ENCODE measurements at regions not wholly inside any gene's neighbourhood (a gene's known extent, or its start where the extent isn't known, plus 50 kb on each side); places are given as distances from the start of the nearest gene placed in this dataset.

GRCh38 chr12:115455268-115455681, 771.3 kb upstream of the TBX3 start:
- no peak overlapping the region for H3K9ac ChIP-seq (replicated peaks; ENCODE audit: extremely low read depth, insufficient read depth, low read length)
- ChIA-PET CTCF (no interaction called here), POLR2A (no interaction called here)
- TF ChIP-seq FOS (IDR thresholded peaks at IDR 0.05; ENCODE audit: borderline replicate concordance, insufficient read depth, low read length) (no peak), GATA2 (IDR thresholded peaks at IDR 0.05; ENCODE audit: insufficient read depth, insufficient read length, low read depth, low read length) (no peak), POLR2AphosphoS5 (IDR thresholded peaks at IDR 0.05; ENCODE audit: insufficient read depth, low read depth, low read length) (no peak), MAX (IDR thresholded peaks at IDR 0.05; ENCODE audit: insufficient read depth, insufficient read length) (no peak), EZH2 (IDR thresholded peaks at IDR 0.05; ENCODE audit: borderline replicate concordance, low read depth, low read length, severe bottlenecking) (no peak), CTCF (IDR thresholded peaks at IDR 0.05; ENCODE audit: extremely low read depth in 1 of 2, insufficient read depth in 1 of 2, low read depth in 1 of 2, low read length in 2 of 2) (no peak), POLR2A (IDR thresholded peaks at IDR 0.05; ENCODE audit: low read depth, low read length) (no peak), MYC (IDR thresholded peaks at IDR 0.05; ENCODE audit: low read depth, low read length) (no peak), JUN (IDR thresholded peaks at IDR 0.05; ENCODE audit: borderline replicate concordance, insufficient read depth, insufficient read length, low read depth) (no peak)
- no peaks in the 10 kb centered on the region for H3K4me1 ChIP-seq (ENCODE audit: control insufficient read depth, extremely low read depth, insufficient read depth, low read length)
- no peaks in the 10 kb centered on the region for H4K20me1 ChIP-seq (replicated peaks; ENCODE audit: control insufficient read depth, extremely low read depth, insufficient read depth, low read length)
- dilution Hi-C loops (cut with MboI; ENCODE audit: extremely low pct_ligation_motif_present, low sequenced_read_pairs): no loop called here
- FAIRE-seq (no peak), DNase-seq (ENCODE audit: low read depth, low spot score) (no peak)
- no peaks in the 10 kb centered on the region for H3K9me3 ChIP-seq (replicated peaks; ENCODE audit: control insufficient read depth, insufficient read depth, low read length)
- H3K36me3 ChIP-seq (ENCODE audit: control insufficient read depth in 2 of 2, extremely low read depth in 1 of 2, insufficient read depth in 2 of 2, low read length in 2 of 2): no peaks in the 10 kb centered on the region
- intact Hi-C loops (cut with micrococcal nuclease): no loop called here
- no peak overlapping the region for H3K27ac ChIP-seq (ENCODE audit: insufficient read depth, low read depth, low read length)
- no peak overlapping the region for H3K4me2 ChIP-seq (ENCODE audit: insufficient read depth, low read length)
- H3K9me1 ChIP-seq (replicated peaks; ENCODE audit: control insufficient read depth, extremely low read depth, insufficient read depth, low read length): no peaks in the 10 kb centered on the region
- H2AFZ ChIP-seq (ENCODE audit: low read depth, low read length): no peak overlapping the region
- H3K79me2 ChIP-seq (ENCODE audit: control insufficient read depth, insufficient read depth, low read length): no peaks in the 10 kb centered on the region
- H3K4me3 ChIP-seq (replicated peaks in 1 of 3; ENCODE audit: insufficient read depth in 1 of 3, low read depth in 1 of 3, low read length in 3 of 3): no peak overlapping the region
- no peaks in the 10 kb centered on the region for H3K27me3 ChIP-seq (ENCODE audit: control insufficient read depth in 2 of 2, insufficient read depth in 2 of 2, low read length in 2 of 2)
- no TSS peak for BruUV-seq (replicated peaks)

Data from endothelial cell of umbilical vein (primary cell).